Lung (tissue), 11 donors: ENCODE measurements at regions not wholly inside any gene's neighbourhood (a gene's known extent, or its start where the extent isn't known, plus 50 kb on each side); places are given as distances from the start of the nearest gene placed in this dataset.
A peak's percentile ranks its signal among the peaks of the same experiment; 100 is the strongest.

ENCODE experiments used
- ATAC-seq: fragments of 200-7000 bp; cut with Tn5 transposase; one replicate; pipeline ENCODE4 v1.9.1; 2020; ENCODE audit warnings: moderate number of reproducible peaks; ENCODE audit not compliant: insufficient read depth, low FRiP score
- DNase-seq, 3 donors: peaks; one replicate each; pipeline ENCODE4 v3.0.0-alpha.2; 2013 to 2017
- H3K27ac ChIP-seq, 2 donors: one replicate each; pipeline ENCODE4 v1.5.1; 2013; ENCODE audit warnings: mild to moderate bottlenecking in 2 of 2, moderate library complexity in 2 of 2, control low read depth in 1 of 2, inconsistent platforms in 1 of 2, low read depth in 1 of 2, low read length in 1 of 2
- H3K27me3 ChIP-seq, 3 donors: one replicate each; pipeline ENCODE4 v1.5.1; 2013; ENCODE audit warnings: low read length in 2 of 3; ENCODE audit not compliant: control insufficient read depth in 3 of 3, insufficient read depth in 3 of 3
- H3K36me3 ChIP-seq, 4 donors: one replicate each; pipeline ENCODE4 v1.5.1; 2013; ENCODE audit warnings: low read length in 4 of 4, mild to moderate bottlenecking in 1 of 4, moderate library complexity in 1 of 4; ENCODE audit not compliant: control insufficient read depth in 4 of 4, insufficient read depth in 4 of 4
- H3K4me1 ChIP-seq, 5 donors: one replicate each; pipeline ENCODE4 v1.5.1; 2013; ENCODE audit warnings: low read length in 5 of 5, mild to moderate bottlenecking in 2 of 5, moderate library complexity in 1 of 5; ENCODE audit not compliant: control insufficient read depth in 5 of 5, insufficient read depth in 5 of 5
- H3K4me3 ChIP-seq: one replicate; pipeline ENCODE4 v1.5.1; 2013; ENCODE audit warnings: mild to moderate bottlenecking, control low read depth, moderate library complexity
- H3K9ac ChIP-seq, 2 donors: one replicate each; pipeline ENCODE4 v1.5.1; 2013; ENCODE audit warnings: low read length in 2 of 2, control low read depth in 1 of 2; ENCODE audit not compliant: insufficient read depth in 1 of 2
- H3K9me3 ChIP-seq, 4 donors: one replicate each; pipeline ENCODE4 v1.5.1; 2013; ENCODE audit warnings: low read length in 3 of 4, mild to moderate bottlenecking in 1 of 4, moderate library complexity in 1 of 4; ENCODE audit not compliant: control insufficient read depth in 4 of 4, insufficient read depth in 3 of 4
- CTCF ChIP-seq: IDR thresholded peaks from 2 replicates; pipeline ENCODE4 v1.5.1; 2012; ENCODE audit warnings: mild to moderate bottlenecking; ENCODE audit errors: control extremely low read depth, extremely low read depth
- WGBS, 2 donors: extraction: QIAGEN DNeasy Blood & Tissue Kit; methylation state at CpG; one replicate each; pipeline ENCODE4 v1.1.7; 2013; 5-methylcytosine and 5-hydroxymethylcytosine counted together
- donor health status: control.
- donor health status: control.
- donor health status: Bipolar disorder and iron deficiency.
- donor health status: healthy.
- donor health status: DM: yes; HTN: yes; CAD: no.

GRCh38 chr18:38654946-38655345 is 1089.3 kb upstream of the CELF4 start:
- Histone ChIP-seq H3K4me3 (no peak overlapping the region), H3K27ac (no peak overlapping the region), H3K27me3 (no peaks in the 10 kb centered on the region), H3K9ac (no peak overlapping the region), H3K36me3 (no peaks in the 10 kb centered on the region), H3K4me1 (no peaks in the 10 kb centered on the region), H3K9me3 (no peaks in the 10 kb centered on the region)
- 60 to 83% methylated on average over 8 of the region's 8 CpGs for WGBS, 2 donors
- no peak for ATAC-seq
- no peak for TF ChIP-seq CTCF
- peak; percentile 59 to 79 (median 76) for DNase-seq

GRCh38 chr18:38651736-38652135 is 1086.1 kb upstream of the CELF4 start:
- DNase-seq (no peak), ATAC-seq (no peak)
- no peak for TF ChIP-seq CTCF
- H3K4me1 ChIP-seq, result no peaks in the 10 kb centered on the region
- no peak overlapping the region for H3K4me3 ChIP-seq
- no peaks in the 10 kb centered on the region for H3K27me3 ChIP-seq
- no peaks in the 10 kb centered on the region for H3K36me3 ChIP-seq
- H3K9me3 ChIP-seq, result no peaks in the 10 kb centered on the region
- 84 to 89% methylated on average over 4 of the region's 4 CpGs for WGBS, 2 donors
- H3K9ac ChIP-seq, result no peak overlapping the region
- H3K27ac ChIP-seq, result no peak overlapping the region

GRCh38 chr18:38648179-38648578 is 1082.6 kb upstream of the CELF4 start:
- TF ChIP-seq CTCF, result no peak

GRCh38 chr18:38646296-38646695 is 1080.7 kb upstream of the CELF4 start:
- Histone ChIP-seq H3K9me3 (no peaks in the 10 kb centered on the region), H3K4me1 (no peaks in the 10 kb centered on the region), H3K27me3 (no peaks in the 10 kb centered on the region), H3K4me3 (no peak overlapping the region), H3K9ac (no peak overlapping the region), H3K27ac (no peak overlapping the region), H3K36me3 (no peaks in the 10 kb centered on the region)
- ATAC-seq (no peak), DNase-seq (no peak)
- no peak for TF ChIP-seq CTCF

More at GRCh38 chr18:38648179-38648578, 1082.6 kb upstream of the CELF4 start:
- 49 to 58% methylated on average over 1 of the region's 1 CpG for WGBS, 2 donors
- Histone ChIP-seq H3K9me3 (no peaks in the 10 kb centered on the region), H3K4me3 (no peak overlapping the region), H3K9ac (no peak overlapping the region), H3K27me3 (no peaks in the 10 kb centered on the region), H3K36me3 (no peaks in the 10 kb centered on the region), H3K27ac (no peak overlapping the region), H3K4me1 (no peaks in the 10 kb centered on the region)
- ATAC-seq, result no peak
- DNase-seq, result no peak
